Thyroid gland (tissue), 4 donors: ENCODE measurements at regions not wholly inside any gene's neighbourhood (a gene's known extent, or its start where the extent isn't known, plus 50 kb on each side); places are given as distances from the start of the nearest gene placed in this dataset.
"Not testable (repeated sequence)": the region's sequence is repeated elsewhere in the genome, so short reads cannot be mapped to it uniquely, and the experiment has no call there.

Experiments used
- DNase-seq, 2 donors: peaks; one replicate each; pipeline ENCODE4 v3.0.0-alpha.2; 2019
- H3K27ac ChIP-seq, 3 donors: fragments of 200-600 bp; sonication (generic); 1 replicate in 2 of 3; 2 replicates in 1 of 3; pipeline ENCODE4 v1.5.1; 2016 to 2019; ENCODE audit warnings: mild to moderate bottlenecking in 1 of 3, moderate library complexity in 1 of 3
- H3K27me3 ChIP-seq: fragments of 200-600 bp; sonication (generic); one replicate; pipeline ENCODE4 v1.5.1; 2019
- H3K36me3 ChIP-seq, 2 donors: fragments of 200-600 bp; sonication (generic); one replicate each; pipeline ENCODE4 v1.5.1; 2016 to 2019
- H3K4me1 ChIP-seq, 2 donors: fragments of 200-600 bp; sonication (generic); one replicate each; pipeline ENCODE4 v1.5.1; 2017 to 2019
- H3K4me3 ChIP-seq, 3 donors: fragments of 200-600 bp; sonication (generic); replicated peaks in 1 of 3; 1 replicate in 2 of 3; 2 replicates in 1 of 3; pipeline ENCODE4 v1.5.1; 2016; ENCODE audit warnings: mild to moderate bottlenecking in 1 of 3
- H3K9me3 ChIP-seq: fragments of 200-600 bp; sonication (generic); one replicate; pipeline ENCODE4 v1.5.1; 2017
- POLR2A ChIP-seq, 2 donors: fragments of 450-650 bp; IDR thresholded peaks; one replicate each; pipeline ENCODE4 v1.6.1; 2017; ENCODE audit warnings: antibody characterized with exemption in 2 of 2, mild to moderate bottlenecking in 2 of 2, moderate library complexity in 1 of 2
- WGBS, 2 donors: methylation state at CpG; one replicate each; pipeline ENCODE4 v1.1.5; 2017; 5-methylcytosine and 5-hydroxymethylcytosine counted together
- intact Hi-C: fragments of 100-400 bp; cut with DNase I; formaldehyde crosslinking; loops from one replicate; pipeline ENCODE4 v1.15.1; 2023
- TF ChIP-seq, protein P1 (sequence below), 6 experiments: fragments of 200-600 bp in 3 of 6; fragments of 450-650 bp in 3 of 6; sonication (generic) in 3 of 6; IDR thresholded peaks; one replicate each; pipeline ENCODE4 v1.5.1; 2016 to 2019; ENCODE audit warnings: antibody characterized with exemption in 6 of 6, mild to moderate bottlenecking in 2 of 6, inconsistent platforms in 1 of 6, moderate library complexity in 1 of 6

DNA sequence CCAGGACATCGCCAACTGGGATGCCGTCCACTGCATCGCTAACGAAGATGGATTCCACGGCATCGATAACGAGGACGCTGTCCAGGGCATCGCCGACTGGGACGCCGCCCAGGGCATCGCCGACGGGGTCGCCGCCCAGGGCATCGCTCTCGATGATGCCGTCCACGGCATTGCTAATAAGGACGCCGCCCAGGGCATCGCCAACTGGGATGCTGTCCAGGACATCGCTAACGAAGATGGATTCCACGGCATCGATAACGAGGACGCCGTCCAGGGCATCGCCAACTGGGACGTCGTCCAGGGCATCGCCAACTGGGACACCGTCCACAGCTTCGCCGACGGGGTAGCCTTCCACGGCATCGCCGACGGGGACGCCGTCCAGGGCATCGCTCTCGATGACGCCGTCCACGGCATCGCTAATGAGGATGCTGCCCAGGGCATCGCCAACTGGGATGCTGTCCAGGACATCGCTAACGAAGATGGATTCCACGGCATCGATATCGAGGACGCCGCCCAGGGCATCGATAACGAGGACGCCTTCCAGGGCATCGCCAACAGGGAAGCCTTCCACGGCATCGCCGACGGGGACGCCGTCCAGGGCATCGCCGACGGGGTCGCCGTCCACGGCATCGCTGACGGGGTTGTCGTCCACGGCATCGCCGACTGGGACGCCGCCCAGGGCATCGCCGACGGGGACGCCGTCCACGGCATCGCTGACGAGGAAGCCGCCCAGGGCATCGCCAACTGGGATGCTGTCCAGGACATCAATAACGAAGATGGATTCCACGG, 948.4 kb downstream of the TUBA3C start:
- Histone ChIP-seq H3K4me3 (no peak overlapping the region), H3K4me1 (no peaks in the 10 kb centered on the region), H3K27ac (no peak overlapping the region), H3K36me3 (no peaks in the 10 kb centered on the region), H3K27me3 (no peaks in the 10 kb centered on the region), H3K9me3 (no peaks in the 10 kb centered on the region)
- 94 to 96% methylated on average over 70 to 86 of the region's 95 CpGs for WGBS, 2 donors
- DNase-seq = no peak
- TF ChIP-seq, protein P1, sequence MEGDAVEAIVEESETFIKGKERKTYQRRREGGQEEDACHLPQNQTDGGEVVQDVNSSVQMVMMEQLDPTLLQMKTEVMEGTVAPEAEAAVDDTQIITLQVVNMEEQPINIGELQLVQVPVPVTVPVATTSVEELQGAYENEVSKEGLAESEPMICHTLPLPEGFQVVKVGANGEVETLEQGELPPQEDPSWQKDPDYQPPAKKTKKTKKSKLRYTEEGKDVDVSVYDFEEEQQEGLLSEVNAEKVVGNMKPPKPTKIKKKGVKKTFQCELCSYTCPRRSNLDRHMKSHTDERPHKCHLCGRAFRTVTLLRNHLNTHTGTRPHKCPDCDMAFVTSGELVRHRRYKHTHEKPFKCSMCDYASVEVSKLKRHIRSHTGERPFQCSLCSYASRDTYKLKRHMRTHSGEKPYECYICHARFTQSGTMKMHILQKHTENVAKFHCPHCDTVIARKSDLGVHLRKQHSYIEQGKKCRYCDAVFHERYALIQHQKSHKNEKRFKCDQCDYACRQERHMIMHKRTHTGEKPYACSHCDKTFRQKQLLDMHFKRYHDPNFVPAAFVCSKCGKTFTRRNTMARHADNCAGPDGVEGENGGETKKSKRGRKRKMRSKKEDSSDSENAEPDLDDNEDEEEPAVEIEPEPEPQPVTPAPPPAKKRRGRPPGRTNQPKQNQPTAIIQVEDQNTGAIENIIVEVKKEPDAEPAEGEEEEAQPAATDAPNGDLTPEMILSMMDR (IDR thresholded peaks at IDR 0.05) = no peak
- TF ChIP-seq POLR2A (IDR thresholded peaks at IDR 0.05) = no peak
- intact Hi-C loops = no loop called here

DNA sequence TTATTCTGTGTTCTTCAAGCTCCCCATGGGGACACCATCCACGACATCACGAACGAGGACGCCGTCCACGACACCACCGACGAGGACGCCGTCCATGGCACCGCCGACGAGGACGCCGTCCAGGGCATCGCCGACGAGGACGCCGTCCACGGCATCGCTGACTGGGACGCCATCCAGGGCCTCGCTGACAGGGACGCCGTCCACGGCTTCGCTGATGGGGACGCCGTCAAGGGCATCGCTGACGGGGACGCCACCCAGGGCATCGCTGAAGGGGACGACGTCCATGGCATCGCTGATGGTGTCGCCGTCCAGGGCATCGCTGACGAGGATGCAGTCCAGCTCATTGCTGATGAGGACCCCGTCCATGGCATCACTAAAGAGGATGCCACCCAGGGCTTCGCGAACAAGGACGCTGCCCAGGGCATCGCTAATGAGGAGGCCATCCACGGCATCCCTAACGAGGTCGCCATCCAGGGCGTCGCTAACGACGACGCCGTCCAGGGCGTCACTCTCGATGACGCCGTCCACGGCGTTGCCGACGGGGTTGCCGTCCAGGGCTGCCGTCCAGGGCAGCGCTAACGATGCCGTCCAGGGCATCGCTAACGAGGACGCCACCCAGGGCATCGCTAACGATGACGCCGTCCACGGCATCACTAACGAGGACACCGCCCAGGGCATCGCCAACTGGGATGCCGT, 949.2 kb downstream of the TUBA3C start:
- TF ChIP-seq, protein P1 (IDR thresholded peaks at IDR 0.05) = no peak
- no peak for TF ChIP-seq POLR2A (IDR thresholded peaks at IDR 0.05)
- no peaks in the 10 kb centered on the region for H3K36me3 ChIP-seq
- no peak for DNase-seq
- intact Hi-C loops = no loop called here
- no peaks in the 10 kb centered on the region for H3K4me1 ChIP-seq
- no peaks in the 10 kb centered on the region for H3K9me3 ChIP-seq
- no peak overlapping the region for H3K27ac ChIP-seq
- H3K27me3 ChIP-seq = no peaks in the 10 kb centered on the region
- no peak overlapping the region for H3K4me3 ChIP-seq
- 93 to 95% methylated on average over 37 to 52 of the region's 80 CpGs for WGBS, 2 donors

DNA sequence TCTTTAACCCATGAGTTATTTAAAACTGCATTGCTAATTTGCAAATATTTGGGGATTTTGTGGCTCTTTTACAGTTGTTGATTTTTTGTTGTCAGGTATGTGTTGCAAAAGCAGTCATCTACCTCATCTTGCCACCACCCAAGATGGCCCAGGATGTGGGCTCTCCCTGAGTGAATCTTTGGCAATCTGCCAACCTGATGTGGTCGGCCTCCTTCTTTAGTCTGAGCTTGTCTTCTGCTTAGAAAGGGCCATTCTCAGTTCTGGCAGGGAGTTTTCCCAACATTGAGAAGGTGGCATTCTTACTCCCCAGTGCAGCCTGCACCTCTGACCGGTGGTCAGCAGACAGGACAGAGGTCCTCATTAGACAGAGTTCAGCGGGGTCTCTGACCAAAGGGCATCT, 957.2 kb downstream of the TUBA3C start:
- 54 to 90% methylated on average over 2 of the region's 3 CpGs for WGBS, 2 donors
- DNase-seq, H3K4me1 ChIP-seq, intact Hi-C loops, H3K27me3 ChIP-seq, H3K36me3 ChIP-seq, H3K27ac ChIP-seq, H3K4me3 ChIP-seq, H3K9me3 ChIP-seq: not testable (repeated sequence)

GRCh38 chr13:18214689-18215088, 966.9 kb downstream of the TUBA3C start:
- H3K9me3 ChIP-seq, intact Hi-C loops, DNase-seq, H3K4me3 ChIP-seq, H3K4me1 ChIP-seq, H3K27me3 ChIP-seq, H3K27ac ChIP-seq, H3K36me3 ChIP-seq: not testable (repeated sequence)

DNA sequence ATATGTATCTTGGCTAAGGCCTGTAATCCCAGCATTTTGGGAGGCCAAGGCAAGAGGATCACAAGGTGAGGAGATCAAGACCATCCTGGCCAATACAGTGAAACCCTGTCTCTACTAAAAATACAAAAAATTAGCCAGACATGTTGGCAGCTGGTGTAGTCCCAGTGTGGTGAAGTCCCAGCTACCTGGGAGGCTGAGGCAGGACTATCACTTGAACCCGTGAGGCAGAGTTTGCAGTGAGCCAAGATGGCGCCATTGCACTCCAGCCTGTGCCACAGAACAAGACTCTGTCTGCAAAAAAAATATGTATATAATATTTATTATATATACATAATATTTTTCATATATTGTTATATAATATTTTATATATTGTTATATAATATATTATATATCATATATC, 968.1 kb downstream of the TUBA3C start:
- H3K4me3 ChIP-seq, DNase-seq, intact Hi-C loops, H3K27ac ChIP-seq, H3K9me3 ChIP-seq, H3K36me3 ChIP-seq, H3K4me1 ChIP-seq, H3K27me3 ChIP-seq: not testable (repeated sequence)
- 60 to 64% methylated on average over 2 of the region's 2 CpGs for WGBS, 2 donors

DNA sequence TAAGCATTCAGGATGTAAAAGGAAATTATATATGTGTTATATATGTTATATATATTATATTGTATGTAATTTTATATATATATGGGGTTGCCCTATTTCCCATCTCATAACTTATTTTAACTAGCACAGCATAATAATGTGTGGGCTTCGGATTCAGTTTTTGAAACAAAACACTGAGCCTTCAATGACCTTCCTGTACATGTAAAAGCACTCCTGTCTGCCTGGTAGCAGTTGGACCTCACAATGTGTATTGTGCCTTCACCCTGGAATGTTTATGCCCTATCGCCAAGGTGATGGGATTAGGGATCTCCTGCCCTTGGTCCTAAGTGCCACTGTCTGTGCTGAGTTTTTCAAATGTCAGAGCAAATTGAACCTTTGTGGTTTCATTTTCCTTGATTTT, 968.8 kb downstream of the TUBA3C start:
- H3K27ac ChIP-seq = no peak overlapping the region
- intact Hi-C loops = no loop called here
- 44 to 47% methylated on average over 2 of the region's 2 CpGs for WGBS, 2 donors

GRCh38 chr13:18211752-18212560, 969.7 kb downstream of the TUBA3C start:
- DNase-seq = peak; percentile 19 to 31
- H3K27ac ChIP-seq, intact Hi-C loops: not testable (repeated sequence)

More for the DNA sequence above, 968.8 kb downstream of the TUBA3C start:
- no peak for TF ChIP-seq POLR2A (IDR thresholded peaks at IDR 0.05)
- TF ChIP-seq, protein P1 (IDR thresholded peaks at IDR 0.05) = no peak
- Histone ChIP-seq H3K9me3 (no peaks in the 10 kb centered on the region), H3K27me3 (no peaks in the 10 kb centered on the region), H3K36me3 (no peaks in the 10 kb centered on the region), H3K4me1 (no peaks in the 10 kb centered on the region), H3K4me3 (no peak overlapping the region)
- DNase-seq = peak; percentile 12 to 27

GRCh38 chr13:18204614-18205178, 976.9 kb downstream of the TUBA3C start:
- H3K36me3 ChIP-seq, H3K27ac ChIP-seq, H3K9me3 ChIP-seq, H3K27me3 ChIP-seq, H3K4me1 ChIP-seq, H3K4me3 ChIP-seq, intact Hi-C loops, DNase-seq: not testable (repeated sequence)
- WGBS, 2 donors = 59 to 68% methylated on average over 4 of the region's 4 CpGs

More at GRCh38 chr13:18211752-18212560, 969.7 kb downstream of the TUBA3C start:
- not testable (repeated sequence) for H3K36me3 ChIP-seq, H3K9me3 ChIP-seq, H3K27me3 ChIP-seq, H3K4me3 ChIP-seq, H3K4me1 ChIP-seq
- WGBS, 2 donors = 64 to 68% methylated on average over 5 of the region's 5 CpGs

DNA sequence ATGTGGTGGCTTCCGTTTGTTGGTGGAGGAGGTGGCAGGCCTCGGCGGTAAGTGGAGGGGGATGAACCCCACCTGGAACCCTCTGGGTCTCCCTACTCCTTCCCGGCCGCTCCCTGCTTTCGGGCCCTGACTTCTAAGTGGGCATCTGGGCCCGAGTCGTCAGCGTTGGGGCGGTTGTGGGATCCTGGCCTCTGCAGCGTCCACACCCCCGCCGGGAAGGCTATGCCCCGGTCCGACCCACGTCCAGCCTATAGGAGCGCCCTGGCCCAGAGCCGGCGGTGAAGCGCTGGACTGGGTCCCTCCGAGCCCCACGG, 986.3 kb downstream of the TUBA3C start:
- WGBS, 2 donors = no CpG with 5 or more reads among the region's 22 CpGs
- H3K4me1 ChIP-seq, H3K27ac ChIP-seq, intact Hi-C loops, DNase-seq, H3K4me3 ChIP-seq, H3K27me3 ChIP-seq, H3K9me3 ChIP-seq, H3K36me3 ChIP-seq: not testable (repeated sequence)
